Sigmoid colon (tissue), 6 donors: ENCODE measurements at regions not wholly inside any gene's neighbourhood (a gene's known extent, or its start where the extent isn't known, plus 50 kb on each side); places are given as distances from the start of the nearest gene placed in this dataset.

Experiments
- DNase-seq: peaks from one replicate; pipeline ENCODE4 v3.0.0-alpha.2; 2019
- H3K27ac ChIP-seq, 4 donors: fragments of 200-600 bp; sonication (generic); one replicate each; pipeline ENCODE4 v1.5.1; 2016 to 2019; ENCODE audit warnings: mild to moderate bottlenecking in 1 of 4
- H3K27me3 ChIP-seq, 3 donors: fragments of 200-600 bp; sonication (generic); one replicate each; pipeline ENCODE4 v1.5.1; 2019; ENCODE audit warnings: mild to moderate bottlenecking in 1 of 3
- H3K36me3 ChIP-seq, 4 donors: fragments of 200-600 bp; sonication (generic); one replicate each; pipeline ENCODE4 v1.5.1; 2016 to 2019
- H3K4me1 ChIP-seq, 4 donors: fragments of 200-600 bp; sonication (generic); one replicate each; pipeline ENCODE4 v1.5.1; 2017 to 2019
- H3K4me3 ChIP-seq, 4 donors: fragments of 200-600 bp; sonication (generic); one replicate each; pipeline ENCODE4 v1.5.1; 2017 to 2019; ENCODE audit warnings: mild to moderate bottlenecking in 2 of 4, moderate library complexity in 1 of 4
- H3K9me3 ChIP-seq, 4 donors: fragments of 200-600 bp in 3 of 4; sonication (generic) in 3 of 4; one replicate each; pipeline versions ENCODE4 v1.5.1 to v1.6.1; 2013 to 2019
- CTCF ChIP-seq, 4 experiments: fragments of 450-650 bp in 3 of 4; fragments of 200-600 bp in 1 of 4; IDR thresholded peaks; one replicate each; pipeline ENCODE4 v1.5.1; 2016 to 2019; ENCODE audit warnings: antibody characterized with exemption in 4 of 4, mild to moderate bottlenecking in 3 of 4, moderate library complexity in 2 of 4
- EP300 ChIP-seq, 4 donors: sonication (generic); formaldehyde crosslinking; IDR thresholded peaks; one replicate each; pipeline ENCODE4 v1.6.1; 2017; ENCODE audit warnings: antibody characterized with exemption in 4 of 4
- POLR2A ChIP-seq, 2 donors: fragments of 450-650 bp; IDR thresholded peaks; one replicate each; pipeline ENCODE4 v1.6.1; 2016; ENCODE audit warnings: antibody characterized with exemption in 2 of 2, mild to moderate bottlenecking in 2 of 2, moderate library complexity in 2 of 2
- POLR2AphosphoS5 ChIP-seq, 4 donors: sonication (generic); formaldehyde crosslinking; IDR thresholded peaks; one replicate each; pipeline ENCODE4 v1.6.1; 2017; ENCODE audit warnings: antibody characterized with exemption in 4 of 4
- whole genome bisulfite sequencing, 2 donors: extraction: QIAGEN DNeasy Blood & Tissue Kit; methylation state at CpG; one replicate each; pipeline ENCODE4 v1.1.7; 2013; 5-methylcytosine and 5-hydroxymethylcytosine counted together
- intact Hi-C: fragments of 100-400 bp; cut with DNase I; formaldehyde crosslinking; loops from one replicate; pipeline ENCODE4 v1.15.1; 2023
- donor health status: healthy with polysubstance abuse.
- donor health status: healthy.

GRCh38 chr10:78894841-78895195 lies 173.9 kb upstream of the ZMIZ1 start:
- H3K9me3 ChIP-seq = no peaks in the 10 kb centered on the region
- intact Hi-C loops = no loop called here
- no peak for DNase-seq
- no peaks in the 10 kb centered on the region for H3K27me3 ChIP-seq
- no peak for TF ChIP-seq CTCF (IDR thresholded peaks at IDR 0.05)
- TF ChIP-seq POLR2A (IDR thresholded peaks at IDR 0.05) = no peak
- TF ChIP-seq POLR2AphosphoS5 (IDR thresholded peaks at IDR 0.05) = no peak
- TF ChIP-seq EP300 (IDR thresholded peaks at IDR 0.05) = no peak
- no peaks in the 10 kb centered on the region for H3K4me1 ChIP-seq
- WGBS, 2 donors = 75 to 85% methylated on average over 3 of the region's 3 CpGs
- no peak overlapping the region for H3K4me3 ChIP-seq
- H3K27ac ChIP-seq = no peak overlapping the region
- no peaks in the 10 kb centered on the region for H3K36me3 ChIP-seq

GRCh38 chr10:78895469-78895868 lies 173.3 kb upstream of the ZMIZ1 start:
- Histone ChIP-seq H3K27me3 (no peaks in the 10 kb centered on the region), H3K27ac (no peak overlapping the region), H3K36me3 (no peaks in the 10 kb centered on the region), H3K9me3 (no peaks in the 10 kb centered on the region), H3K4me3 (no peak overlapping the region), H3K4me1 (no peaks in the 10 kb centered on the region)
- intact Hi-C loops = no loop called here
- TF ChIP-seq EP300 (IDR thresholded peaks at IDR 0.05) (no peak), POLR2A (IDR thresholded peaks at IDR 0.05) (no peak)
- no peak for DNase-seq
- 92 to 93% methylated on average over 8 of the region's 8 CpGs for WGBS, 2 donors

- Histone ChIP-seq H3K27ac (no peak overlapping the region), H3K4me1 (no peaks in the 10 kb centered on the region), H3K9me3 (no peaks in the 10 kb centered on the region), H3K27me3 (no peaks in the 10 kb centered on the region), H3K36me3 (no peaks in the 10 kb centered on the region), H3K4me3 (no peak overlapping the region)
- intact Hi-C loops = no loop called here
- DNase-seq = no peak
- 77 to 82% methylated on average over 12 of the region's 12 CpGs for WGBS, 2 donors
- TF ChIP-seq POLR2A (IDR thresholded peaks at IDR 0.05) (no peak), EP300 (IDR thresholded peaks at IDR 0.05) (no peak), POLR2AphosphoS5 (IDR thresholded peaks at IDR 0.05) (no peak), CTCF (IDR thresholded peaks at IDR 0.05) (no peak)
Observed at GRCh38 chr10:78896159-78896928, 172.4 kb upstream of the ZMIZ1 start.

GRCh38 chr10:78898341-78899097 lies 170.2 kb upstream of the ZMIZ1 start:
- H3K9me3 ChIP-seq = no peaks in the 10 kb centered on the region
- no peaks in the 10 kb centered on the region for H3K4me1 ChIP-seq
- no peak overlapping the region for H3K4me3 ChIP-seq
- intact Hi-C loops = no loop called here
- TF ChIP-seq EP300 (IDR thresholded peaks at IDR 0.05) (no peak), CTCF (IDR thresholded peaks at IDR 0.05) (no peak), POLR2A (IDR thresholded peaks at IDR 0.05) (no peak), POLR2AphosphoS5 (IDR thresholded peaks at IDR 0.05) (no peak)
- no peaks in the 10 kb centered on the region for H3K27me3 ChIP-seq
- H3K36me3 ChIP-seq = no peaks in the 10 kb centered on the region
- no peak for DNase-seq
- 87 to 92% methylated on average over 13 of the region's 13 CpGs for WGBS, 2 donors
- no peak overlapping the region for H3K27ac ChIP-seq

GRCh38 chr10:78899098-78899754 lies 169.5 kb upstream of the ZMIZ1 start:
- Histone ChIP-seq H3K4me1 (no peaks in the 10 kb centered on the region), H3K27ac (no peak overlapping the region), H3K9me3 (no peaks in the 10 kb centered on the region), H3K27me3 (no peaks in the 10 kb centered on the region), H3K4me3 (no peak overlapping the region), H3K36me3 (no peaks in the 10 kb centered on the region)
- DNase-seq = no peak
- TF ChIP-seq EP300 (IDR thresholded peaks at IDR 0.05) (no peak), POLR2AphosphoS5 (IDR thresholded peaks at IDR 0.05) (no peak), CTCF (IDR thresholded peaks at IDR 0.05) (no peak), POLR2A (IDR thresholded peaks at IDR 0.05) (no peak)
- WGBS, 2 donors = 80 to 89% methylated on average over 7 of the region's 7 CpGs
- intact Hi-C loops = no loop called here
